Uterus (tissue), 3 donors: ENCODE measurements at regions not wholly inside any gene's neighbourhood (a gene's known extent, or its start where the extent isn't known, plus 50 kb on each side); places are given as distances from the start of the nearest gene placed in this dataset.
A peak's percentile ranks its signal among the peaks of the same experiment; 100 is the strongest.

Experiments used
- DNase-seq, 2 donors: peaks; one replicate each; pipeline ENCODE4 v3.0.0-alpha.2; 2019 to 2020
- H3K27ac ChIP-seq, 2 donors: fragments of 200-600 bp; sonication (generic); 1 replicate in 1 of 2; 2 replicates in 1 of 2; pipeline ENCODE4 v1.5.1; 2016 to 2018
- H3K27me3 ChIP-seq, 2 donors: fragments of 200-600 bp; sonication (generic); one replicate each; pipeline ENCODE4 v1.5.1; 2018 to 2019; ENCODE audit warnings: control low read depth in 1 of 2
- H3K36me3 ChIP-seq, 2 donors: fragments of 200-600 bp; sonication (generic); one replicate each; pipeline ENCODE4 v1.5.1; 2019; ENCODE audit warnings: control low read depth in 1 of 2
- H3K4me1 ChIP-seq, 2 donors: fragments of 200-600 bp; sonication (generic); one replicate each; pipeline ENCODE4 v1.5.1; 2018 to 2019; ENCODE audit warnings: control low read depth in 1 of 2
- H3K4me3 ChIP-seq, 2 donors: fragments of 200-600 bp; sonication (generic); 1 replicate in 1 of 2; 2 replicates in 1 of 2; pipeline ENCODE4 v1.5.1; 2018 to 2019; ENCODE audit warnings: mild to moderate bottlenecking in 1 of 2
- H3K9me3 ChIP-seq, 2 donors: fragments of 200-600 bp; sonication (generic); one replicate each; pipeline ENCODE4 v1.5.1; 2019; ENCODE audit warnings: control low read depth in 1 of 2
- CTCF ChIP-seq, 4 experiments: fragments of 200-600 bp in 2 of 4; fragments of 450-650 bp in 2 of 4; sonication (generic) in 2 of 4; IDR thresholded peaks; one replicate each; pipeline ENCODE4 v1.5.1; 2016 to 2019; ENCODE audit warnings: antibody characterized with exemption in 4 of 4, mild to moderate bottlenecking in 2 of 4, moderate library complexity in 1 of 4
- POLR2A ChIP-seq, 2 donors: fragments of 450-650 bp; IDR thresholded peaks; one replicate each; pipeline ENCODE4 v1.6.1; 2016; ENCODE audit warnings: antibody characterized with exemption in 2 of 2, mild to moderate bottlenecking in 1 of 2, moderate library complexity in 1 of 2
- intact Hi-C: fragments of 100-400 bp; cut with DNase I; formaldehyde crosslinking; loops from one replicate; pipeline ENCODE4 v1.15.1; 2023; ENCODE audit warnings: low total_unique reads
- donor health status: DM: yes; HTN: yes; CAD: no.

GRCh38 chr16:86212706-86213436, 297.5 kb upstream of the FOXF1 start:
- H3K36me3 ChIP-seq, result no peaks in the 10 kb centered on the region
- no peaks in the 10 kb centered on the region for H3K9me3 ChIP-seq
- no peak overlapping the region for H3K27ac ChIP-seq
- H3K27me3 ChIP-seq, result no peaks in the 10 kb centered on the region
- no peak overlapping the region for H3K4me3 ChIP-seq
- intact Hi-C loops, result no loop called here
- TF ChIP-seq POLR2A (IDR thresholded peaks at IDR 0.05), result no peak
- no peak for TF ChIP-seq CTCF (IDR thresholded peaks at IDR 0.05)
- H3K4me1 ChIP-seq, result no peaks in the 10 kb centered on the region
- DNase-seq, result no peak

- Histone ChIP-seq H3K4me1 (no peaks in the 10 kb centered on the region), H3K27me3 (no peaks in the 10 kb centered on the region), H3K4me3 (no peak overlapping the region), H3K36me3 (no peaks in the 10 kb centered on the region), H3K9me3 (no peaks in the 10 kb centered on the region), H3K27ac (no peak overlapping the region)
- DNase-seq, result no peak
- intact Hi-C loops, result no loop called here
- no peak for TF ChIP-seq CTCF (IDR thresholded peaks at IDR 0.05)
- TF ChIP-seq POLR2A (IDR thresholded peaks at IDR 0.05), result no peak
These were observed 296.7 kb upstream of the FOXF1 start for GRCh38 chr16:86213437-86214205.

- intact Hi-C loops, result no loop called here
- no peaks in the 10 kb centered on the region for H3K9me3 ChIP-seq
- TF ChIP-seq POLR2A (IDR thresholded peaks at IDR 0.05), result no peak
- TF ChIP-seq CTCF (IDR thresholded peaks at IDR 0.05), result no peak
- peak in 1 of 2 donors; percentile 19 for DNase-seq
- H3K27me3 ChIP-seq, result no peaks in the 10 kb centered on the region
- no peaks in the 10 kb centered on the region for H3K4me1 ChIP-seq
- H3K4me3 ChIP-seq, result no peak overlapping the region
- no peak overlapping the region for H3K27ac ChIP-seq
- no peaks in the 10 kb centered on the region for H3K36me3 ChIP-seq
These were observed 295.7 kb upstream of the FOXF1 start for GRCh38 chr16:86214326-86215232.

DNA sequence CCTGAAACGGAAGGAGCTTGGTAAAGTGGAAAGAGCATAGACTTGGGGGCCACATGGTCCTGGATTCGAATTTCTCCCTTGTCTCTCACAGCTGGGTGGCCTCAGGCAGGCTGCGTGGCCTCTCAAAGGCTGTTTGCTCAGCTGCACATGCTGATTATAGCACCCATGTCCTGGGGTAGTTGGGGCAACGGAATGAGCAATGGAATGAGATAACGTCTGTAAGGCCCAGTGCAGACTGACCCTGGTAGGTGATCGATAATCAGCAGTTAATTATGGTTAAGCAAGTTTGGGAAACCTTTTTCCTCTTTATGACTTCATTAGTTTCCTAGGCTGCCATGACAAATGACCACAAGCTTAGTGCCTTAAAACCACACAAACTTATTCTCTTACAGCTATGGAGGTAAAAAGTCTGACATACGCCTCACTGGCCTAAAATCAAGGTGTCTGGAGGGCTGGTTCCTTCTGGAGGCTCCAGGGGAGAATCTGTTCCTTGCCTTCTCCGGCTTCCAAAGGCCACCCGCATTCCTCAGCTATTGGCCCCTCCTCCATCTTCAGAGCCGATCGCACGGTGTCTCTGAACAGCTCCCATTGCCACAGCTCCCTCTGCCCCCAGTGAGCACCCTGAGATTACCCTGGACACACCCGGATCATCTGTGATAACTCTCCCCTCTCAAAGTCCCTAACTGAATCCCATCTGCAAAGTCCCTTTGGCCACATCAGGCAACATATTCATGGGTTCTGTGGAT, 294.9 kb upstream of the FOXF1 start:
- Histone ChIP-seq H3K27me3 (no peaks in the 10 kb centered on the region), H3K4me1 (no peaks in the 10 kb centered on the region), H3K4me3 (no peak overlapping the region), H3K9me3 (no peaks in the 10 kb centered on the region), H3K27ac (no peak overlapping the region), H3K36me3 (no peaks in the 10 kb centered on the region)
- intact Hi-C loops, result no loop called here
- no peak for TF ChIP-seq POLR2A (IDR thresholded peaks at IDR 0.05)
- no peak for TF ChIP-seq CTCF (IDR thresholded peaks at IDR 0.05)
- DNase-seq, result no peak
